Endothelial cell of umbilical vein (primary cell): ENCODE measurements at regions not wholly inside any gene's neighbourhood (a gene's known extent, or its start where the extent isn't known, plus 50 kb on each side); places are given as distances from the start of the nearest gene placed in this dataset.

Source experiments
- BruUV-seq: library from RNA; stranded (reverse); fragments of 400-500 nt; replicated peaks from 2 replicates; lab custom pipeline; 2021; lab: Mats Ljungman, UMichigan
- CTCF ChIA-PET: fragments of 300-600, 350-600 bp; sonication (Branson Sonifier 250); formaldehyde crosslinking; loops from one replicate; lab custom pipeline; 2021; ENCODE audit warnings: antibody characterized with exemption, inconsistent platforms; lab: Charles Lee
- POLR2A ChIA-PET: fragments of 300-600, 350-600 bp; sonication (Branson Sonifier 250); formaldehyde crosslinking; loops from one replicate; lab custom pipeline; 2021; ENCODE audit warnings: antibody characterized with exemption, inconsistent platforms; lab: Charles Lee
- DNase-seq: peaks from one replicate; pipeline ENCODE4 v3.0.0-alpha.2; 2011; ENCODE audit warnings: low read depth, low spot score
- FAIRE-seq: peaks from 2 replicates; lab custom pipeline; 2011; peaks lifted over from hg19 to GRCh38; lab: Jason Lieb, UNC
- H2AFZ ChIP-seq: 2 replicates; pipeline ENCODE4 v1.6.0; 2012; ENCODE audit warnings: low read depth, low read length, control low read depth, inconsistent platforms
- H3K27ac ChIP-seq: 2 replicates; pipeline ENCODE4 v1.5.1; 2011; ENCODE audit warnings: low read depth, mild to moderate bottlenecking, control low read depth, low read length, moderate library complexity; ENCODE audit not compliant: insufficient read depth
- H3K27me3 ChIP-seq, 2 experiments: 2 replicates each; pipeline versions ENCODE4 v1.6.0 to v1.6.1; 2011; ENCODE audit warnings: low read length in 2 of 2, mixed read lengths in 1 of 2; ENCODE audit not compliant: control insufficient read depth in 2 of 2, insufficient read depth in 2 of 2
- H3K36me3 ChIP-seq, 2 experiments: 2 replicates in 1 of 2; 3 replicates in 1 of 2; pipeline ENCODE4 v1.5.1; 2011; ENCODE audit warnings: low read length in 2 of 2, mild to moderate bottlenecking in 1 of 2, moderate library complexity in 1 of 2; ENCODE audit not compliant: control insufficient read depth in 2 of 2, insufficient read depth in 2 of 2; ENCODE audit errors: extremely low read depth in 1 of 2
- H3K4me1 ChIP-seq: 3 replicates; pipeline ENCODE4 v1.5.1; 2011; ENCODE audit warnings: mild to moderate bottlenecking, low read length; ENCODE audit not compliant: control insufficient read depth, insufficient read depth; ENCODE audit errors: extremely low read depth
- H3K4me2 ChIP-seq: 2 replicates; pipeline ENCODE4 v1.6.1; 2011; ENCODE audit warnings: low read length, control low read depth, mixed read lengths; ENCODE audit not compliant: insufficient read depth
- H3K4me3 ChIP-seq, 3 experiments: fragments of 200-600 bp in 1 of 3; sonication (generic), shearing (Covaris generic) in 1 of 3; replicated peaks in 1 of 3; 2 replicates each; pipeline ENCODE4 v1.5.1; 2011 to 2016; ENCODE audit warnings: control low read depth in 3 of 3, low read length in 3 of 3, mild to moderate bottlenecking in 2 of 3, inconsistent platforms in 1 of 3, low read depth in 1 of 3, moderate library complexity in 1 of 3; ENCODE audit not compliant: insufficient read depth in 1 of 3
- H3K79me2 ChIP-seq: 2 replicates; pipeline ENCODE4 v1.6.0; 2012; ENCODE audit warnings: low read length, inconsistent platforms; ENCODE audit not compliant: control insufficient read depth, insufficient read depth
- H3K9ac ChIP-seq: replicated peaks from 2 replicates; pipeline ENCODE3; 2011; ENCODE audit warnings: low read length, control low read depth; ENCODE audit not compliant: insufficient read depth; ENCODE audit errors: extremely low read depth
- H3K9me1 ChIP-seq: replicated peaks from 3 replicates; pipeline ENCODE4 v1.6.0; 2011; ENCODE audit warnings: mild to moderate bottlenecking, low read length; ENCODE audit not compliant: control insufficient read depth, insufficient read depth; ENCODE audit errors: extremely low read depth
- H3K9me3 ChIP-seq: replicated peaks from 2 replicates; pipeline ENCODE4 v1.5.1; 2012; ENCODE audit warnings: low read length, inconsistent platforms; ENCODE audit not compliant: control insufficient read depth, insufficient read depth
- H4K20me1 ChIP-seq: replicated peaks from 2 replicates; pipeline ENCODE3; 2011; ENCODE audit warnings: mild to moderate bottlenecking, low read length; ENCODE audit not compliant: control insufficient read depth, insufficient read depth; ENCODE audit errors: extremely low read depth
- FOS ChIP-seq: IDR thresholded peaks from 2 replicates; pipeline ENCODE4 v1.6.1; 2011; ENCODE audit warnings: mild to moderate bottlenecking, low read length, moderate library complexity, borderline replicate concordance; ENCODE audit not compliant: insufficient read depth
- GATA2 ChIP-seq: IDR thresholded peaks from 2 replicates; pipeline ENCODE4 v1.7.0; 2011; ENCODE audit warnings: low read depth, mild to moderate bottlenecking, moderate library complexity, mixed read lengths, low read length; ENCODE audit not compliant: insufficient read length, insufficient read depth
- JUN ChIP-seq: IDR thresholded peaks from 2 replicates; pipeline ENCODE4 v1.6.1; 2011; ENCODE audit warnings: borderline replicate concordance, low read depth; ENCODE audit not compliant: insufficient read length, insufficient read depth
- POLR2A ChIP-seq: IDR thresholded peaks from 2 replicates; pipeline ENCODE4 v1.6.1; 2012; ENCODE audit warnings: low read depth, mild to moderate bottlenecking, control low read depth, low read length
- dilution Hi-C: fragments of 300-500 bp; cut with MboI; formaldehyde crosslinking; loops from one replicate; pipeline ENCODE4 v1.15.0; 2019; ENCODE audit warnings: low sequenced_read_pairs; ENCODE audit not compliant: extremely low pct_ligation_motif_present
- intact Hi-C: fragments of 100-400 bp; cut with micrococcal nuclease; formaldehyde crosslinking; loops from one replicate; pipeline ENCODE4 v1.10.0; 2022
- TF ChIP-seq, protein P1 (sequence below), 2 donors: IDR thresholded peaks; 1 replicate in 1 of 2; 2 replicates in 1 of 2; pipeline ENCODE4 v1.5.1; 2011; ENCODE audit warnings: low read length in 2 of 2, mild to moderate bottlenecking in 2 of 2, moderate library complexity in 2 of 2, control low read depth in 1 of 2, inconsistent platforms in 1 of 2, low read depth in 1 of 2; ENCODE audit not compliant: insufficient read depth in 1 of 2; ENCODE audit errors: extremely low read depth in 1 of 2
- TF ChIP-seq, protein P2 (sequence below): IDR thresholded peaks from 2 replicates; pipeline ENCODE4 v1.6.1; 2011; ENCODE audit not compliant: insufficient read depth, insufficient read length

DNA sequence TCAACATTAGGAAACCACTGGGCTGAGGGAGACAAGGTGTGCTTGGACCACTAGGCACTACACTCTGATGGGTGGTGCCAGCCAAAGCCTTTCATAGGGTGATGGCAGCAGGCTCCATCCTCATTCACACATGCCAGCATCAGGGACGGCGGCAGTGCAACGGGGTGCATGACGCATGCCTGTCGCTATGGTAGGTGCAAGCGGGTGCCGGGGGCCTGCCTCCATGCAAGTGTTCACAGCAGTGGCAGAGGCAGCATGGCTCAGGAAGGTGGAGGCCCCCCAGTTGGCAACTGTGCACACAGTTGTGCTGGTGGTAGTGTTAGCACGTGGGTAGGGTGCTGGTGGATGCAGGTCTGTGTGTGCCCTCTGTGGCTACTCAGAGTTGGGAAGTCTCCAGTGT, 184.1 kb downstream of the RELL1 start:
- H3K4me2 ChIP-seq: no peak overlapping the region
- H3K27me3 ChIP-seq: no peaks in the 10 kb centered on the region
- H3K79me2 ChIP-seq: no peaks in the 10 kb centered on the region
- no peak overlapping the region for H2AFZ ChIP-seq
- FAIRE-seq: no peak
- H3K4me3 ChIP-seq: no peak overlapping the region
- TF ChIP-seq JUN (no peak), FOS (no peak), POLR2A (no peak), GATA2 (no peak)
- TF ChIP-seq, protein P1, sequence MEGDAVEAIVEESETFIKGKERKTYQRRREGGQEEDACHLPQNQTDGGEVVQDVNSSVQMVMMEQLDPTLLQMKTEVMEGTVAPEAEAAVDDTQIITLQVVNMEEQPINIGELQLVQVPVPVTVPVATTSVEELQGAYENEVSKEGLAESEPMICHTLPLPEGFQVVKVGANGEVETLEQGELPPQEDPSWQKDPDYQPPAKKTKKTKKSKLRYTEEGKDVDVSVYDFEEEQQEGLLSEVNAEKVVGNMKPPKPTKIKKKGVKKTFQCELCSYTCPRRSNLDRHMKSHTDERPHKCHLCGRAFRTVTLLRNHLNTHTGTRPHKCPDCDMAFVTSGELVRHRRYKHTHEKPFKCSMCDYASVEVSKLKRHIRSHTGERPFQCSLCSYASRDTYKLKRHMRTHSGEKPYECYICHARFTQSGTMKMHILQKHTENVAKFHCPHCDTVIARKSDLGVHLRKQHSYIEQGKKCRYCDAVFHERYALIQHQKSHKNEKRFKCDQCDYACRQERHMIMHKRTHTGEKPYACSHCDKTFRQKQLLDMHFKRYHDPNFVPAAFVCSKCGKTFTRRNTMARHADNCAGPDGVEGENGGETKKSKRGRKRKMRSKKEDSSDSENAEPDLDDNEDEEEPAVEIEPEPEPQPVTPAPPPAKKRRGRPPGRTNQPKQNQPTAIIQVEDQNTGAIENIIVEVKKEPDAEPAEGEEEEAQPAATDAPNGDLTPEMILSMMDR (IDR thresholded peaks at IDR 0.05; ENCODE audit: extremely low read depth in 1 of 2, insufficient read depth in 1 of 2, low read depth in 1 of 2, low read length in 2 of 2): no peak
- TF ChIP-seq, protein P2, sequence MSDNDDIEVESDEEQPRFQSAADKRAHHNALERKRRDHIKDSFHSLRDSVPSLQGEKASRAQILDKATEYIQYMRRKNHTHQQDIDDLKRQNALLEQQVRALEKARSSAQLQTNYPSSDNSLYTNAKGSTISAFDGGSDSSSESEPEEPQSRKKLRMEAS: no peak
- no peak for DNase-seq
- no peak overlapping the region for H3K27ac ChIP-seq
- POLR2A ChIA-PET: no interaction called here
- H3K9me3 ChIP-seq: no peaks in the 10 kb centered on the region
- BruUV-seq: no TSS peak
- no peaks in the 10 kb centered on the region for H3K9me1 ChIP-seq
- H4K20me1 ChIP-seq: no peaks in the 10 kb centered on the region
- no peaks in the 10 kb centered on the region for H3K4me1 ChIP-seq
- dilution Hi-C loops (no loop called here), intact Hi-C loops (no loop called here)
- no peaks in the 10 kb centered on the region for H3K36me3 ChIP-seq
- CTCF ChIA-PET: no interaction called here
- H3K9ac ChIP-seq: no peak overlapping the region
